K562 (cell line): ENCODE measurements at regions not wholly inside any gene's neighbourhood (a gene's known extent, or its start where the extent isn't known, plus 50 kb on each side); places are given as distances from the start of the nearest gene placed in this dataset.
"Not testable (repeated sequence)": the region's sequence is repeated elsewhere in the genome, so short reads cannot be mapped to it uniquely, and the experiment has no call there.

Source experiments
- ATAC-seq: fragments of 200-7000 bp; cut with Tn5 transposase; 3 replicates; pipeline ENCODE4 v1.9.1; 2020; ENCODE audit warnings: moderate library complexity
- BruUV-seq: library from RNA; stranded (reverse); fragments of 400-500 nt; replicated peaks from 2 replicates; lab custom pipeline; 2021; lab: Mats Ljungman, UMichigan
- CTCF ChIA-PET: fragments of 300-600 bp; formaldehyde crosslinking; extraction: SDS; loops from one replicate; lab custom pipeline; 2021; ENCODE audit warnings: low intra/inter-chr PET ratio; lab: Yijun Ruan, JAX
- POLR2A ChIA-PET: fragments of 300-600, 350-650 bp; sonication (Branson Sonifier 250); formaldehyde crosslinking; extraction: SDS; loops from one replicate; lab custom pipeline; 2021; ENCODE audit warnings: antibody characterized with exemption, inconsistent platforms; lab: Yijun Ruan, JAX
- DNase-seq, 4 experiments: peaks; one replicate each; pipeline versions ENCODE4 v3.0.0 to v3.0.0-alpha.2; 2011 to 2018; ENCODE audit warnings: low spot score in 3 of 4, mixed read lengths in 3 of 4; ENCODE audit errors: extremely low read depth in 1 of 4
- FAIRE-seq: peaks from 2 replicates; lab custom pipeline; 2011; peaks lifted over from hg19 to GRCh38; lab: Jason Lieb, UNC
- H2AFZ ChIP-seq: 2 replicates; pipeline ENCODE4 v1.6.0; 2011; ENCODE audit warnings: low read depth, low read length, control low read depth, inconsistent platforms
- H3K27ac ChIP-seq: fragments of 200-600 bp; 3 replicates; pipeline ENCODE4 v1.8.0; 2011; ENCODE audit warnings: low read depth, mild to moderate bottlenecking, control low read depth, inconsistent platforms, low read length, moderate library complexity, mixed read lengths; ENCODE audit errors: extremely low read depth
- H3K27me3 ChIP-seq, 2 experiments: fragments of 300-600 bp in 1 of 2; 2 replicates in 1 of 2; 3 replicates in 1 of 2; pipeline versions ENCODE4 v1.6.0 to v1.8.0; 2011; ENCODE audit warnings: inconsistent platforms in 2 of 2, low read length in 2 of 2, mild to moderate bottlenecking in 1 of 2, mixed read lengths in 1 of 2, moderate library complexity in 1 of 2; ENCODE audit not compliant: control insufficient read depth in 2 of 2, insufficient read depth in 2 of 2
- H3K36me3 ChIP-seq: fragments of 300-600 bp; 3 replicates; pipeline ENCODE4 v1.8.0; 2011; ENCODE audit warnings: mild to moderate bottlenecking, low read length, inconsistent platforms; ENCODE audit not compliant: control insufficient read depth, insufficient read depth
- H3K4me1 ChIP-seq, 2 experiments: fragments of 200-600 bp in 1 of 2; replicated peaks in 1 of 2; 2 replicates in 1 of 2; 3 replicates in 1 of 2; pipeline versions ENCODE4 v1.5.1 to v1.8.0; 2011; ENCODE audit warnings: inconsistent platforms in 2 of 2, low read length in 2 of 2, mild to moderate bottlenecking in 1 of 2, mixed read lengths in 1 of 2, moderate library complexity in 1 of 2; ENCODE audit not compliant: control insufficient read depth in 2 of 2, insufficient read depth in 2 of 2
- H3K4me2 ChIP-seq: 2 replicates; pipeline ENCODE4 v1.6.1; 2011; ENCODE audit warnings: low read length, control low read depth, inconsistent platforms, mixed read lengths; ENCODE audit not compliant: insufficient read depth
- H3K4me3 ChIP-seq: fragments of 200-600 bp; sonication (generic), shearing (Covaris generic); 2 replicates; pipeline ENCODE4 v1.5.1; 2016; ENCODE audit warnings: control low read depth, inconsistent platforms
- H3K79me2 ChIP-seq: fragments of 200-600 bp; 3 replicates; pipeline ENCODE4 v1.8.0; 2011; ENCODE audit warnings: low read length, inconsistent platforms; ENCODE audit not compliant: control insufficient read depth, insufficient read depth
- H3K9ac ChIP-seq, 2 experiments: 2 replicates each; pipeline versions ENCODE4 v1.6.0 to v1.6.1; 2011; ENCODE audit warnings: low read depth in 2 of 2, low read length in 2 of 2, control low read depth in 1 of 2, inconsistent platforms in 1 of 2, mild to moderate bottlenecking in 1 of 2, mixed read lengths in 1 of 2; ENCODE audit not compliant: insufficient read depth in 1 of 2
- H3K9me1 ChIP-seq: one replicate; pipeline ENCODE4 v1.6.0; 2011; ENCODE audit warnings: inconsistent platforms, mild to moderate bottlenecking, low read length, moderate library complexity; ENCODE audit not compliant: control insufficient read depth, insufficient read depth
- H3K9me3 ChIP-seq: replicated peaks from 2 replicates; pipeline ENCODE4 v1.5.1; 2011; ENCODE audit warnings: low read depth, low read length, inconsistent platforms; ENCODE audit not compliant: control insufficient read depth, insufficient read depth
- H4K20me1 ChIP-seq: replicated peaks from 2 replicates; pipeline ENCODE4 v1.6.1; 2011; ENCODE audit warnings: low read length, inconsistent platforms, mixed read lengths; ENCODE audit not compliant: control insufficient read depth, insufficient read depth
- CBFA2T2 ChIP-seq: fragments of 450-650 bp; conservative IDR thresholded peaks from 2 replicates; pipeline ENCODE4 v1.6.1; 2017; ENCODE audit warnings: mild to moderate bottlenecking
- RNF2 ChIP-seq: sonication (generic); IDR thresholded peaks from 2 replicates; pipeline ENCODE4 v1.6.1; 2016
- WGBS: fragments of 100-300 bp; shearing (Covaris generic); methylation state at CpG from one replicate; pipeline ENCODE4 v1.1.6; 2016; ENCODE audit warnings: low coverage, mixed read lengths; ENCODE audit not compliant: insufficient coverage; ENCODE audit errors: missing lambda C conversion rate; 5-methylcytosine and 5-hydroxymethylcytosine counted together
- in situ Hi-C: fragments of 300-500 bp; cut with MboI; formaldehyde crosslinking; loops from 4 replicates; pipeline ENCODE4 v1.15.0; 2018; ENCODE audit warnings: inconsistent platforms, mixed read lengths
- intact Hi-C: fragments of 100-400 bp; cut with micrococcal nuclease; formaldehyde crosslinking; loops from 2 replicates; pipeline ENCODE4 v1.14.2; 2022
- TF ChIP-seq, protein P1 (sequence below), 3 experiments: IDR thresholded peaks in 2 of 3; conservative IDR thresholded peaks in 1 of 3; 2 replicates each; pipeline ENCODE4 v1.5.1; 2011 to 2012; ENCODE audit warnings: low read length in 3 of 3, mild to moderate bottlenecking in 3 of 3, control low read depth in 2 of 3, improper control_type of control experiment in 1 of 3, inconsistent platforms in 1 of 3, low read depth in 1 of 3, mixed read lengths in 1 of 3, moderate library complexity in 1 of 3; ENCODE audit not compliant: insufficient read depth in 2 of 3

GRCh38 chr11:67737562-67738080 is 63.2 kb upstream of the ALDH3B2 start:
- H3K36me3 ChIP-seq, H4K20me1 ChIP-seq, FAIRE-seq, H3K9me3 ChIP-seq, DNase-seq, intact Hi-C loops, H3K9me1 ChIP-seq, H3K27ac ChIP-seq, H3K79me2 ChIP-seq, H3K27me3 ChIP-seq, BruUV-seq, CTCF ChIA-PET, H3K9ac ChIP-seq, ATAC-seq, H3K4me2 ChIP-seq, in situ Hi-C loops, H2AFZ ChIP-seq, POLR2A ChIA-PET, H3K4me3 ChIP-seq, H3K4me1 ChIP-seq: not testable (repeated sequence)
- WGBS, result 1% methylated on average over 9 of the region's 9 CpGs
- TF ChIP-seq RNF2, result peak; percentile 35; the same call in 1 of the 2 replicates

GRCh38 chr11:67732045-67732787 is 57.8 kb upstream of the ALDH3B2 start:
- H2AFZ ChIP-seq, result no peak overlapping the region
- POLR2A ChIA-PET, result no interaction called here
- H3K27ac ChIP-seq, result no peak overlapping the region
- H3K4me3 ChIP-seq, result no peak overlapping the region
- no peaks in the 10 kb centered on the region for H3K9me3 ChIP-seq
- H3K9me1 ChIP-seq, result no peaks in the 10 kb centered on the region
- no peak overlapping the region for H3K9ac ChIP-seq
- H3K4me2 ChIP-seq, result no peak overlapping the region
- H4K20me1 ChIP-seq, result no peaks in the 10 kb centered on the region
- DNase-seq (peak; percentile 13 to 42 (median 30)), FAIRE-seq (no peak), ATAC-seq (peak; percentile 67; the same call in 2 of the 3 replicates)
- H3K27me3 ChIP-seq, result peaks cover 3 to 16% of the 10 kb centered on the region in 2 experiments; a peak in 3 of 5 replicates
- H3K4me1 ChIP-seq, result peaks cover 0 to 6% of the 10 kb centered on the region in 2 experiments; a peak in 1 of 5 replicates
- CTCF ChIA-PET, result no interaction called here
- no TSS peak for BruUV-seq
- no peaks in the 10 kb centered on the region for H3K36me3 ChIP-seq
- H3K79me2 ChIP-seq, result no peaks in the 10 kb centered on the region
- intact Hi-C loops, result no loop called here
- in situ Hi-C loops, result no loop called here
- 31% methylated on average over 23 of the region's 42 CpGs for WGBS
- TF ChIP-seq, protein P1, sequence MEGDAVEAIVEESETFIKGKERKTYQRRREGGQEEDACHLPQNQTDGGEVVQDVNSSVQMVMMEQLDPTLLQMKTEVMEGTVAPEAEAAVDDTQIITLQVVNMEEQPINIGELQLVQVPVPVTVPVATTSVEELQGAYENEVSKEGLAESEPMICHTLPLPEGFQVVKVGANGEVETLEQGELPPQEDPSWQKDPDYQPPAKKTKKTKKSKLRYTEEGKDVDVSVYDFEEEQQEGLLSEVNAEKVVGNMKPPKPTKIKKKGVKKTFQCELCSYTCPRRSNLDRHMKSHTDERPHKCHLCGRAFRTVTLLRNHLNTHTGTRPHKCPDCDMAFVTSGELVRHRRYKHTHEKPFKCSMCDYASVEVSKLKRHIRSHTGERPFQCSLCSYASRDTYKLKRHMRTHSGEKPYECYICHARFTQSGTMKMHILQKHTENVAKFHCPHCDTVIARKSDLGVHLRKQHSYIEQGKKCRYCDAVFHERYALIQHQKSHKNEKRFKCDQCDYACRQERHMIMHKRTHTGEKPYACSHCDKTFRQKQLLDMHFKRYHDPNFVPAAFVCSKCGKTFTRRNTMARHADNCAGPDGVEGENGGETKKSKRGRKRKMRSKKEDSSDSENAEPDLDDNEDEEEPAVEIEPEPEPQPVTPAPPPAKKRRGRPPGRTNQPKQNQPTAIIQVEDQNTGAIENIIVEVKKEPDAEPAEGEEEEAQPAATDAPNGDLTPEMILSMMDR (IDR thresholded peaks at IDR 0.05 in 2 of 3, conservative IDR thresholded peaks at IDR 0.05 in 1 of 3; ENCODE audit: insufficient read depth in 2 of 3, low read depth in 1 of 3, low read length in 3 of 3), result peak; percentile 35 to 67 (median 50)
- no peak for TF ChIP-seq CBFA2T2
